ENCODE measurements at regions not wholly inside any gene's neighbourhood (a gene's known extent, or its start where the extent isn't known, plus 50 kb on each side); places are given as distances from the start of the nearest gene placed in this dataset.

DNA sequence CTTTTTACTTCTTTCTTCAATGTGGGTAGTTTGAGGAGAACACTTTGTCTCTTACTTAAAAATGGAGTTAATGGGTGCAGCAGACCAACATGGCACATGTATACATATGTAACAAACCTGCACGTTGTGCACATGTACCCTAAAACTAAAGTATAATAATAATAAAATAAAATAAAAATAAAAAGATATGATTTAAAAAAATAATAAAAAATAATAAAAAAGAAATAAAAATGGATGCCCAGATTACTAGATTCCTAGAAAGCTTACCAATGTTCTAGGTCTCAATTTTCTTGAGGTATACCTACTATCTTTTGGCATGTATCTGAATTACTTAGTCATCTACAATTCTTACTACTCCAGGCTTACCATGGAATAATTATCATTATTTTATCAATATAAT, 2001.6 kb upstream of the CDH9 start:
- TF ChIP-seq, protein P1, sequence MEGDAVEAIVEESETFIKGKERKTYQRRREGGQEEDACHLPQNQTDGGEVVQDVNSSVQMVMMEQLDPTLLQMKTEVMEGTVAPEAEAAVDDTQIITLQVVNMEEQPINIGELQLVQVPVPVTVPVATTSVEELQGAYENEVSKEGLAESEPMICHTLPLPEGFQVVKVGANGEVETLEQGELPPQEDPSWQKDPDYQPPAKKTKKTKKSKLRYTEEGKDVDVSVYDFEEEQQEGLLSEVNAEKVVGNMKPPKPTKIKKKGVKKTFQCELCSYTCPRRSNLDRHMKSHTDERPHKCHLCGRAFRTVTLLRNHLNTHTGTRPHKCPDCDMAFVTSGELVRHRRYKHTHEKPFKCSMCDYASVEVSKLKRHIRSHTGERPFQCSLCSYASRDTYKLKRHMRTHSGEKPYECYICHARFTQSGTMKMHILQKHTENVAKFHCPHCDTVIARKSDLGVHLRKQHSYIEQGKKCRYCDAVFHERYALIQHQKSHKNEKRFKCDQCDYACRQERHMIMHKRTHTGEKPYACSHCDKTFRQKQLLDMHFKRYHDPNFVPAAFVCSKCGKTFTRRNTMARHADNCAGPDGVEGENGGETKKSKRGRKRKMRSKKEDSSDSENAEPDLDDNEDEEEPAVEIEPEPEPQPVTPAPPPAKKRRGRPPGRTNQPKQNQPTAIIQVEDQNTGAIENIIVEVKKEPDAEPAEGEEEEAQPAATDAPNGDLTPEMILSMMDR (IDR thresholded peaks at IDR 0.05), result no peak
- DNase-seq (ENCODE audit: low spot score), result no peak
- no peak overlapping the region for H3K27ac Mint-ChIP-seq (ENCODE audit: unreplicated experiment)
- H3K27me3 Mint-ChIP-seq (ENCODE audit: low read depth), result no peaks in the 10 kb centered on the region
- no peaks in the 10 kb centered on the region for H3K36me3 Mint-ChIP-seq (ENCODE audit: low read depth)
- peaks cover 2% of the 10 kb centered on the region for H3K4me1 Mint-ChIP-seq (ENCODE audit: low read depth)
- no peaks in the 10 kb centered on the region for H3K9me3 Mint-ChIP-seq (ENCODE audit: low read depth)
- no peak overlapping the region for H3K4me3 Mint-ChIP-seq (ENCODE audit: unreplicated experiment)

GRCh38 chr5:29037716-29038115, 1999.3 kb upstream of the CDH9 start:
- no peaks in the 10 kb centered on the region for H3K36me3 Mint-ChIP-seq (ENCODE audit: low read depth)
- H3K27me3 Mint-ChIP-seq (ENCODE audit: low read depth), result no peaks in the 10 kb centered on the region
- no peaks in the 10 kb centered on the region for H3K9me3 Mint-ChIP-seq (ENCODE audit: low read depth)
- TF ChIP-seq, protein P1 (IDR thresholded peaks at IDR 0.05), result no peak
- no peak overlapping the region for H3K27ac Mint-ChIP-seq (ENCODE audit: unreplicated experiment)
- no peak for DNase-seq (ENCODE audit: low spot score)
- no peak overlapping the region for H3K4me3 Mint-ChIP-seq (ENCODE audit: unreplicated experiment)
- peaks cover 2% of the 10 kb centered on the region for H3K4me1 Mint-ChIP-seq (ENCODE audit: low read depth)

DNA sequence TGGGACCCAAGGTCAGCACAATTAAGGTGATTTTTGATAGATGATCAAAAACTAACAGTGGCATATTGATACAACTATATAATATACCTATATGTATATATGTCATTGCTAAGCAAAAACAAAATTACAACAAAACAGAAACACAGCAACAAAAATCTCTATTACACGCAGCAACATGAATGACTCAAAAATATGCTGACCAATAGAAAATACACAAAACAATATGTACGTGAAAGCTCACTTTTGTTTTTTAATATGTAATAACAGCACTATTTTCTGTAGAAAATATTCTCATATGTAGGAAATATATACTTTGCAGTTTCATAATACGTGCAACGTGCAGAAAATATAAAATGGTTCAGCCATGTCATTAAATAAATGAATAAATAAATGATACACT, 1985.7 kb upstream of the CDH9 start:
- Mint-ChIP-seq H3K36me3 (ENCODE audit: low read depth) (no peaks in the 10 kb centered on the region), H3K9me3 (ENCODE audit: low read depth) (no peaks in the 10 kb centered on the region)
- DNase-seq (ENCODE audit: low spot score), result no peak

GRCh38 chr5:29023541-29023940, 1985.2 kb upstream of the CDH9 start:
- Mint-ChIP-seq H3K27ac (ENCODE audit: unreplicated experiment) (no peak overlapping the region), H3K36me3 (ENCODE audit: low read depth) (no peaks in the 10 kb centered on the region), H3K4me3 (ENCODE audit: unreplicated experiment) (no peak overlapping the region), H3K9me3 (ENCODE audit: low read depth) (no peaks in the 10 kb centered on the region), H3K4me1 (ENCODE audit: low read depth) (no peaks in the 10 kb centered on the region), H3K27me3 (ENCODE audit: low read depth) (no peaks in the 10 kb centered on the region)
- TF ChIP-seq, protein P1 (IDR thresholded peaks at IDR 0.05), result no peak
- DNase-seq (ENCODE audit: low spot score), result no peak

More for the DNA sequence above, 1985.7 kb upstream of the CDH9 start:
- TF ChIP-seq, protein P1 (IDR thresholded peaks at IDR 0.05), result no peak
- Mint-ChIP-seq H3K27me3 (ENCODE audit: low read depth) (no peaks in the 10 kb centered on the region), H3K27ac (ENCODE audit: unreplicated experiment) (no peak overlapping the region), H3K4me3 (ENCODE audit: unreplicated experiment) (no peak overlapping the region), H3K4me1 (ENCODE audit: low read depth) (no peaks in the 10 kb centered on the region)

DNA sequence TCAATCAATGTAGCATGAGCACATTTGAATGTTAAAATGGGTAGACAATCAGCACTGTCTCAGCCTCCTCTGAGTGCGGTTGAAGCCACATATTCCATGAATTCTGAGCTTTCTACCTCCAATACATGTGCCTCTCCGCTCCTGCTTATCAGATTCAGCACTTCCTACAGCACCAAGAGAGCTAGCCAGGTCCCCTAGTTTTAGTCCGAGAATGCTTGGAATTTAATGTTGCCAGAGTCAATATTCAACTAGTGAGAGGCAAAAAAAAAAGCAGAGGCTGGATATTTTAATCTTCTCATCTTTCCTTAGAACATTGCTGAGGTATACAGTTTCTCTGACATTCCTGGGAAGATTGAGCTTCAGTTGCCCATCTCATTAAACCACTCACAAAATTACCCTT, 1979.1 kb upstream of the CDH9 start:
- no peak for DNase-seq (ENCODE audit: low spot score)
- no peak overlapping the region for H3K27ac Mint-ChIP-seq (ENCODE audit: unreplicated experiment)
- H3K36me3 Mint-ChIP-seq (ENCODE audit: low read depth), result no peaks in the 10 kb centered on the region
- no peaks in the 10 kb centered on the region for H3K9me3 Mint-ChIP-seq (ENCODE audit: low read depth)
- H3K4me3 Mint-ChIP-seq (ENCODE audit: unreplicated experiment), result no peak overlapping the region
- TF ChIP-seq, protein P1 (IDR thresholded peaks at IDR 0.05), result no peak
- peaks cover 10% of the 10 kb centered on the region for H3K4me1 Mint-ChIP-seq (ENCODE audit: low read depth)
- H3K27me3 Mint-ChIP-seq (ENCODE audit: low read depth), result peaks cover 6% of the 10 kb centered on the region
